Hepatocyte (in vitro differentiated cells): ENCODE measurements at regions not wholly inside any gene's neighbourhood (a gene's known extent, or its start where the extent isn't known, plus 50 kb on each side); places are given as distances from the start of the nearest gene placed in this dataset.

Experiments used
- DNase-seq: peaks from one replicate; pipeline ENCODE4 v3.0.0-alpha.2; 2016; ENCODE audit warnings: low spot score
- H2AFZ ChIP-seq: fragments of 200-600 bp; sonication (generic); 2 replicates; pipeline ENCODE4 v1.6.0; 2016; ENCODE audit warnings: antibody characterized with exemption, mild to moderate bottlenecking
- H3K27ac ChIP-seq: fragments of 200-600 bp; sonication (generic); 2 replicates; pipeline ENCODE4 v1.5.1; 2016; ENCODE audit warnings: mild to moderate bottlenecking
- H3K27me3 ChIP-seq: fragments of 200-600 bp; sonication (generic); 2 replicates; pipeline ENCODE4 v1.6.1; 2016
- H3K36me3 ChIP-seq: fragments of 200-600 bp; sonication (generic); replicated peaks from 2 replicates; pipeline ENCODE4 v1.5.1; 2016; ENCODE audit warnings: low read depth; ENCODE audit not compliant: insufficient read depth
- H3K4me1 ChIP-seq: fragments of 200-600 bp; sonication (generic); 2 replicates; pipeline ENCODE4 v1.5.1; 2016; ENCODE audit warnings: mild to moderate bottlenecking, moderate library complexity; ENCODE audit not compliant: insufficient read depth
- H3K4me2 ChIP-seq: fragments of 200-600 bp; sonication (generic); 2 replicates; pipeline ENCODE4 v1.6.0; 2016
- H3K4me3 ChIP-seq: fragments of 200-600 bp; sonication (generic); 2 replicates; pipeline ENCODE4 v1.5.1; 2016; ENCODE audit warnings: mild to moderate bottlenecking
- H3K79me2 ChIP-seq: fragments of 200-600 bp; sonication (generic); 2 replicates; pipeline ENCODE4 v1.6.0; 2017; ENCODE audit warnings: mild to moderate bottlenecking
- H3K9me2 ChIP-seq: fragments of 200-600 bp; sonication (generic); replicated peaks from 2 replicates; pipeline ENCODE4 v1.6.0; 2017; ENCODE audit warnings: mild to moderate bottlenecking; ENCODE audit not compliant: insufficient read depth
- H3K9me3 ChIP-seq: fragments of 200-600 bp; sonication (generic); 2 replicates; pipeline ENCODE4 v1.5.1; 2016; ENCODE audit warnings: low read depth, mild to moderate bottlenecking
- H4K20me1 ChIP-seq: fragments of 200-600 bp; sonication (generic); 2 replicates; pipeline ENCODE4 v1.6.0; 2016; ENCODE audit warnings: mild to moderate bottlenecking; ENCODE audit not compliant: insufficient read depth, poor library complexity, severe bottlenecking
- CTCF ChIP-seq: fragments of 200-600 bp; sonication (generic); IDR thresholded peaks from 2 replicates; pipeline ENCODE4 v1.5.1; 2016; ENCODE audit warnings: antibody characterized with exemption, mild to moderate bottlenecking; ENCODE audit not compliant: poor library complexity
- EZH2 ChIP-seq: fragments of 200-600 bp; sonication (generic); IDR thresholded peaks from 2 replicates; pipeline ENCODE4 v1.6.1; 2016; ENCODE audit warnings: antibody characterized with exemption, mild to moderate bottlenecking, borderline replicate concordance
- EZH2phosphoT487 ChIP-seq: fragments of 200-600 bp; sonication (generic); IDR thresholded peaks from one replicate; pipeline ENCODE4 v1.6.1; 2018; ENCODE audit warnings: antibody characterized with exemption, mild to moderate bottlenecking, low read depth, moderate library complexity; ENCODE audit not compliant: unreplicated experiment, severe bottlenecking
- WGBS: methylation state at CpG from one replicate; pipeline ENCODE4 v1.1.6; 2016; ENCODE audit warnings: low lambda C conversion rate; ENCODE audit errors: missing lambda C conversion rate; 5-methylcytosine and 5-hydroxymethylcytosine counted together

DNA sequence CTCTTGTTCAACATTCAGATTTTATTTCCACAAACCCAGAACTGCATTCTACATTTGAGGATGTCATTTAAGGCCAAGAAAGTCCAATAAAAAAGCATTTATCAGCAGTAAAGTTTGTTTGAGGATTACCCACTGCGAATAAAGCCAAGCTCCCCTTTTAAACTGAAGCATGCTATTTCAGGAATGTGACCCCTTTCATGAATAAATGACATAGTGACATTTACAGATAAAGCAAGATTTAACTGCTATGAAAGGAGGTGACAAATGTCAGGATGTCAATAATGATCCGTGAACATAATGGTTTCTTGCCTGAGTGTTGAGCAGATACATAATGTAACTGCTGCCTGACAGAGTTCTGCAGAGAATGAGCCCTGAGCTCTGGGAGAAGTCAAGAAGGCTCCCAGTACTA is 146.3 kb downstream of the TDRD15 start:
- peaks cover 14% of the 10 kb centered on the region for H3K27me3 ChIP-seq
- H3K9me3 ChIP-seq, result no peaks in the 10 kb centered on the region
- H2AFZ ChIP-seq, result no peak overlapping the region
- peak overlapping the region; percentile 51 for H3K4me2 ChIP-seq
- DNase-seq, result no peak
- H3K27ac ChIP-seq, result peak overlapping the region; percentile 22
- H4K20me1 ChIP-seq, result no peaks in the 10 kb centered on the region
- H3K79me2 ChIP-seq, result no peaks in the 10 kb centered on the region
- 17% methylated on average over 2 of the region's 2 CpGs for WGBS
- H3K4me3 ChIP-seq, result no peak overlapping the region
- no peaks in the 10 kb centered on the region for H3K9me2 ChIP-seq
- TF ChIP-seq CTCF (no peak), EZH2phosphoT487 (peak; percentile 60), EZH2 (no peak)
- peaks cover 34% of the 10 kb centered on the region for H3K4me1 ChIP-seq
- H3K36me3 ChIP-seq, result no peaks in the 10 kb centered on the region

DNA sequence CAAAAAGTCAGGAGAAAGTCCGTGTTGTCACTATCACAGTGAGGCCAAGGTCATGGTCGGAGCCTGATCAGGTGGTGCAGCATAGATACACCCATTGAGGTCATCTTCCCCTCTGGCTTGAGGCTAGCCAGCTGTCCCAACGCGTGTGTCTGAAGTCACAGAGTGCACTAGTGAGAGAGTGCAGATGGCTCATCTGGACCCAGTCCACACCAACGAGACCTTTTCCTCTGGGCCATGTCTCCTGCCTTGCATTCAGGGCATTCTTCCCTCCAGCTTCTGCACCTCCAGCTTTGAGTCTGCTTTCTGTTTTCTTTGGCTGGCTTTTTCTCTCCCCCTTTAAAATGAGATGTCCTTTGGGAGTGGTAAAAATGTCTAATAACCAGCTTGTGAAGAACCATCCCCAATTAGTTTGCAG is 146.9 kb downstream of the TDRD15 start:
- Histone ChIP-seq H3K79me2 (no peaks in the 10 kb centered on the region), H4K20me1 (no peaks in the 10 kb centered on the region), H3K9me2 (no peaks in the 10 kb centered on the region), H3K9me3 (no peaks in the 10 kb centered on the region), H3K36me3 (no peaks in the 10 kb centered on the region), H3K27me3 (peaks cover 19% of the 10 kb centered on the region), H3K4me3 (no peak overlapping the region), H3K4me1 (peaks cover 34% of the 10 kb centered on the region), H2AFZ (no peak overlapping the region), H3K27ac (no peak overlapping the region), H3K4me2 (peak overlapping the region; percentile 51)
- TF ChIP-seq CTCF, result no peak
- no peak for TF ChIP-seq EZH2phosphoT487
- TF ChIP-seq EZH2, result no peak
- 47% methylated on average over 5 of the region's 5 CpGs for WGBS
- DNase-seq, result peak; percentile 12

DNA sequence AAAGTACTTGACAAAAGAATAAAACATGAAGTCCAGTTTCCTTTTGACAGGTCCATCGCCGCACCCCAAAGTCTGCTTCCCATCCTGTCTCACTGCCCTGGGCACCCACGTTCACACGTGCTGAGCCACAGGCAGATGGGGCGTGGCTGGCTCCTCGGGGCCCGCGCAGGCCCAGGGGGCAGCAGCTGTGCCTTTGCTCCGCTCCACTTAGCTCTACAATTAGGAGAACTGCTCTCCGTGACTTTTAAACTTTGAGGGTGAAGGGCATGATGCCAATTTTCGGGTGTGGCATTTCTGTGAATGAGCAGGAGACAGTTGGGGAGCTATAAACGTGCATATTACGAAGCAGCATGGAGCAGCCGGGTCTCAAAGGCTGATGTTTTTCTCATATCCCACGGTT is 152.4 kb downstream of the TDRD15 start:
- no peaks in the 10 kb centered on the region for H4K20me1 ChIP-seq
- no peak overlapping the region for H2AFZ ChIP-seq
- H3K79me2 ChIP-seq, result no peaks in the 10 kb centered on the region
- H3K27ac ChIP-seq, result no peak overlapping the region
- DNase-seq, result no peak
- H3K9me2 ChIP-seq, result no peaks in the 10 kb centered on the region
- peaks cover 1% of the 10 kb centered on the region for H3K4me1 ChIP-seq
- WGBS, result 88% methylated on average over 15 of the region's 15 CpGs
- H3K4me2 ChIP-seq, result no peak overlapping the region
- H3K36me3 ChIP-seq, result no peaks in the 10 kb centered on the region
- H3K4me3 ChIP-seq, result no peak overlapping the region
- no peaks in the 10 kb centered on the region for H3K9me3 ChIP-seq
- TF ChIP-seq EZH2 (no peak), CTCF (no peak), EZH2phosphoT487 (no peak)
- peaks cover 29% of the 10 kb centered on the region for H3K27me3 ChIP-seq
